ENCODE measurements at regions not wholly inside any gene's neighbourhood (a gene's known extent, or its start where the extent isn't known, plus 50 kb on each side); places are given as distances from the start of the nearest gene placed in this dataset.

DNA sequence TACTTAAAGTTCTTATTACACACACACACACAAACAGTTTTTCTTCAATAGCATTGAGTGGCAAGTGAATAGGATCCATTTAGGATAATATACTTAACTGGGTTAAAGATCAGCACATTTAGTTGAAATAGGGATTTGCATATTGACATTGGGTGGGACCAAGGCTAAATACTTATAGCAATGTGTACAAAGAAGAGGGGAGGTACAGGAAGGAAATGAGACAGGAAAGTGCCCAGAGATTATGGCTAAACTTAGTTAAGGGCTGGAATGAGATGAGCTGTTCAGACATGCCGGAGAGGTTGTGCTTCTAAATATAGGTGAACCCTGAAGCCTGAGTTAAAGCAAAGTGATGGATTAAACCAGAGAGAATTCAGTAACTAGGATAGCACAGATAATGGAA, 95.1 kb downstream of the LSMEM1 start:
- TF ChIP-seq POLR2A (IDR thresholded peaks at IDR 0.05): no peak
- TF ChIP-seq, protein P1, sequence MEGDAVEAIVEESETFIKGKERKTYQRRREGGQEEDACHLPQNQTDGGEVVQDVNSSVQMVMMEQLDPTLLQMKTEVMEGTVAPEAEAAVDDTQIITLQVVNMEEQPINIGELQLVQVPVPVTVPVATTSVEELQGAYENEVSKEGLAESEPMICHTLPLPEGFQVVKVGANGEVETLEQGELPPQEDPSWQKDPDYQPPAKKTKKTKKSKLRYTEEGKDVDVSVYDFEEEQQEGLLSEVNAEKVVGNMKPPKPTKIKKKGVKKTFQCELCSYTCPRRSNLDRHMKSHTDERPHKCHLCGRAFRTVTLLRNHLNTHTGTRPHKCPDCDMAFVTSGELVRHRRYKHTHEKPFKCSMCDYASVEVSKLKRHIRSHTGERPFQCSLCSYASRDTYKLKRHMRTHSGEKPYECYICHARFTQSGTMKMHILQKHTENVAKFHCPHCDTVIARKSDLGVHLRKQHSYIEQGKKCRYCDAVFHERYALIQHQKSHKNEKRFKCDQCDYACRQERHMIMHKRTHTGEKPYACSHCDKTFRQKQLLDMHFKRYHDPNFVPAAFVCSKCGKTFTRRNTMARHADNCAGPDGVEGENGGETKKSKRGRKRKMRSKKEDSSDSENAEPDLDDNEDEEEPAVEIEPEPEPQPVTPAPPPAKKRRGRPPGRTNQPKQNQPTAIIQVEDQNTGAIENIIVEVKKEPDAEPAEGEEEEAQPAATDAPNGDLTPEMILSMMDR (IDR thresholded peaks at IDR 0.05): no peak

Measured in testis (tissue), 2 donors.